Bone marrow (tissue), 2 donors: ENCODE measurements at regions not wholly inside any gene's neighbourhood (a gene's known extent, or its start where the extent isn't known, plus 50 kb on each side); places are given as distances from the start of the nearest gene placed in this dataset.

Source experiments
- DNase-seq, 2 donors: peaks; one replicate each; lab custom pipeline; 2025; lab: John Stamatoyannopoulos, UW

GRCh38 chr4:11182586-11183355, 245.9 kb downstream of the HS3ST1 start:
- DNase-seq: no peak

- DNase-seq: no peak
Measured at GRCh38 chr4:11182031-11182430, 246.7 kb downstream of the HS3ST1 start.

- no peak for DNase-seq
Measured at GRCh38 chr4:11179796-11180195, 248.9 kb downstream of the HS3ST1 start.

GRCh38 chr4:11178433-11178832, 250.3 kb downstream of the HS3ST1 start:
- DNase-seq: no peak

GRCh38 chr4:11175374-11175773, 253.3 kb downstream of the HS3ST1 start:
- DNase-seq: no peak

GRCh38 chr4:11166606-11167005, 262.1 kb downstream of the HS3ST1 start:
- DNase-seq: no peak

- no peak for DNase-seq
Measured at GRCh38 chr4:11166034-11166433, 262.7 kb downstream of the HS3ST1 start.

GRCh38 chr4:11165052-11165451, 263.6 kb downstream of the HS3ST1 start:
- no peak for DNase-seq

GRCh38 chr4:11160288-11160687, 268.4 kb downstream of the HS3ST1 start:
- DNase-seq: no peak

- DNase-seq: no peak
Measured at GRCh38 chr4:11158971-11159370, 269.7 kb downstream of the HS3ST1 start.

GRCh38 chr4:11155208-11155867, 273.4 kb downstream of the HS3ST1 start:
- DNase-seq: no peak

GRCh38 chr4:11153171-11153750, 275.4 kb downstream of the HS3ST1 start:
- DNase-seq: no peak

GRCh38 chr4:11152684-11153083, 276.0 kb downstream of the HS3ST1 start:
- DNase-seq: no peak

GRCh38 chr4:11151500-11151899, 277.2 kb downstream of the HS3ST1 start:
- DNase-seq: no peak

GRCh38 chr4:11149612-11150259, 279.0 kb downstream of the HS3ST1 start:
- DNase-seq: no peak

GRCh38 chr4:11139871-11140270, 288.8 kb downstream of the HS3ST1 start:
- DNase-seq: no peak

GRCh38 chr4:11138964-11139363, 289.7 kb downstream of the HS3ST1 start:
- DNase-seq: no peak

GRCh38 chr4:11134705-11135104, 294.0 kb downstream of the HS3ST1 start:
- DNase-seq: no peak

GRCh38 chr4:11133868-11134267, 294.8 kb downstream of the HS3ST1 start:
- no peak for DNase-seq

GRCh38 chr4:11132478-11132877, 296.2 kb downstream of the HS3ST1 start:
- DNase-seq: no peak

GRCh38 chr4:11131491-11131890, 297.2 kb downstream of the HS3ST1 start:
- DNase-seq: no peak

- no peak for DNase-seq
Measured at GRCh38 chr4:11130195-11130970, 298.3 kb downstream of the HS3ST1 start.
